Activated CD4-positive, alpha-beta T cell treated with anti-CD3 and anti-CD28 coated beads, Interleukin-2, amount 10 ng/mL, durations not matched to agents 24 days and 14 days (primary cell): ENCODE measurements at regions not wholly inside any gene's neighbourhood (a gene's known extent, or its start where the extent isn't known, plus 50 kb on each side); places are given as distances from the start of the nearest gene placed in this dataset.
"Not testable (repeated sequence)": the region's sequence is repeated elsewhere in the genome, so short reads cannot be mapped to it uniquely, and the experiment has no call there.

Experiments used
- DNase-seq: peaks from one replicate; pipeline ENCODE4 v3.0.0; 2022
- H3K27ac Mint-ChIP-seq: one replicate; pipeline ENCODE4 v1.8.0; 2022; ENCODE audit warnings: mild to moderate bottlenecking, mixed read lengths
- H3K27me3 Mint-ChIP-seq: one replicate; pipeline ENCODE4 v1.8.0; 2022; ENCODE audit warnings: mixed read lengths
- H3K36me3 Mint-ChIP-seq: one replicate; pipeline ENCODE4 v1.8.0; 2022; ENCODE audit warnings: low read depth, mild to moderate bottlenecking, mixed read lengths
- H3K4me1 Mint-ChIP-seq: one replicate; pipeline ENCODE4 v1.8.0; 2021; ENCODE audit warnings: mixed read lengths
- H3K4me3 Mint-ChIP-seq: one replicate; pipeline ENCODE4 v1.8.0; 2022; ENCODE audit warnings: mild to moderate bottlenecking, moderate library complexity, mixed read lengths
- H3K9me3 Mint-ChIP-seq: one replicate; pipeline ENCODE4 v1.8.0; 2021; ENCODE audit warnings: mixed read lengths
- intact Hi-C: fragments of 100-400 bp; cut with micrococcal nuclease; formaldehyde crosslinking; loops from one replicate; pipeline ENCODE4 v1.15.1; 2023

DNA sequence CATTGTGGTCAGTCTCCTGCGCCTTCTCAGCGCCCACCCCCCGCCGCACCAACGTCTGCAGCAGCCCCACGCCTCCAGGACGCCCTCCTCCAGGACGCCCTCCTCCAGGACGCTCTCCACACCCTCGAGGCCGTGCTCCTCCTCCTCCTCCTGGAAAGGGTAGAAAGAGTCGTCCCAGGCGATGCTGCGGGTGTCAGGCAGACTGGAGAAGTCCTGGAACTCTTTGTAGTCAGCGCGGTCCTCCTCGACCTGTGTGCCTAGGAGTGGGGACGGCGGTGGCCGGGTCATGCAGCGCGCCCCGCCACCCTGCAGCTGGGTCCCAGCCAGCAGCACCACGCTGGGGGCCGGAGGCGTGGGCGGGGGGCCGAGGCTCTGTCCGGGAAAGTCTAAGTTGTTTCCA is 58.7 kb upstream of the OR4C13 start:
- H3K27me3 Mint-ChIP-seq, H3K4me1 Mint-ChIP-seq, H3K27ac Mint-ChIP-seq, intact Hi-C loops, DNase-seq, H3K9me3 Mint-ChIP-seq, H3K4me3 Mint-ChIP-seq, H3K36me3 Mint-ChIP-seq: not testable (repeated sequence)
